ENCODE measurements at regions not wholly inside any gene's neighbourhood (a gene's known extent, or its start where the extent isn't known, plus 50 kb on each side); places are given as distances from the start of the nearest gene placed in this dataset.

DNA sequence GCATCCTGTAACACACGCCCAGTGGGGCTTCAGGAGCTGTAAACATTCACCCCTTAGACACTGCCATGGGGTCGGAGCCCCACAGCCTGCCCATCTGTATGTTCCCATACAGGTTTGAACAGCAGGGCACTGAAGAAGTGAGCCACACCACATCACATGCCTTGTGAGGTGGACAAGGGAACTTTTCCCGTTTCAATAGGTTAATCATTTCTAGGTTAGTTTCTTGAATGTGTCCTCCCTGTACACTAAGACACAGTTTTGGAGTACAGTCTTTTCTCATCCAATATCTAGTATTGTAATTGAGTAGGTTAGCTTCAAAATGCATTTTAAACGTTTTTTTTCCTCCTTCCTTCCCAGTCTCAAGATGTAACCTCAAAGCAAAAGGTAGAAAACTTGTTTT is 700.2 kb upstream of the PCDH20 start:
- TF ChIP-seq, protein P1, sequence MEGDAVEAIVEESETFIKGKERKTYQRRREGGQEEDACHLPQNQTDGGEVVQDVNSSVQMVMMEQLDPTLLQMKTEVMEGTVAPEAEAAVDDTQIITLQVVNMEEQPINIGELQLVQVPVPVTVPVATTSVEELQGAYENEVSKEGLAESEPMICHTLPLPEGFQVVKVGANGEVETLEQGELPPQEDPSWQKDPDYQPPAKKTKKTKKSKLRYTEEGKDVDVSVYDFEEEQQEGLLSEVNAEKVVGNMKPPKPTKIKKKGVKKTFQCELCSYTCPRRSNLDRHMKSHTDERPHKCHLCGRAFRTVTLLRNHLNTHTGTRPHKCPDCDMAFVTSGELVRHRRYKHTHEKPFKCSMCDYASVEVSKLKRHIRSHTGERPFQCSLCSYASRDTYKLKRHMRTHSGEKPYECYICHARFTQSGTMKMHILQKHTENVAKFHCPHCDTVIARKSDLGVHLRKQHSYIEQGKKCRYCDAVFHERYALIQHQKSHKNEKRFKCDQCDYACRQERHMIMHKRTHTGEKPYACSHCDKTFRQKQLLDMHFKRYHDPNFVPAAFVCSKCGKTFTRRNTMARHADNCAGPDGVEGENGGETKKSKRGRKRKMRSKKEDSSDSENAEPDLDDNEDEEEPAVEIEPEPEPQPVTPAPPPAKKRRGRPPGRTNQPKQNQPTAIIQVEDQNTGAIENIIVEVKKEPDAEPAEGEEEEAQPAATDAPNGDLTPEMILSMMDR (IDR thresholded peaks at IDR 0.05) = no peak
- TF ChIP-seq POLR2A (IDR thresholded peaks at IDR 0.05) = no peak
